ENCODE measurements at regions not wholly inside any gene's neighbourhood (a gene's known extent, or its start where the extent isn't known, plus 50 kb on each side); places are given as distances from the start of the nearest gene placed in this dataset.

DNA sequence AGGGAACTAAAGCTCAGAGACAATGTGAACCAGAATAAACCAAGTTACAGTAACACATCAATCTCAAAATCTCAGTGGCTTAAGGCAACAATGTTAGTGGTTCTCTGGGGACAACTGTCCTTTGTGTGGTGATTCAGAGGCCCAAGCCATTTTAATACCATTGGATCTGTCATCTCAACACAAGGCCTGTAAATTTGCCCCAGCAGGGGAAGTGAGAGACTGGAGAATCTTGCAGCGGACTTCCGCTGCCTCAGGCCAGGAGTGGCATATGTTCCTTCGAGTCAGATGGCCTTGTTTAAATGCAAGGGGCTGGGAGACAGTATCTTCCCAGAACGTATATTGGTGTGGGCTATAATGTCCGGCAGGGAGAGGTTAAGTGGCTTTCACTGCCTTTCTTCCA, 126.0 kb downstream of the CD83 start:
- TF ChIP-seq JUND (IDR thresholded peaks at IDR 0.05; ENCODE audit: low read depth), result no peak
- DNase-seq (ENCODE audit: low read depth in 1 of 2, low spot score in 1 of 2), result no peak

DNA sequence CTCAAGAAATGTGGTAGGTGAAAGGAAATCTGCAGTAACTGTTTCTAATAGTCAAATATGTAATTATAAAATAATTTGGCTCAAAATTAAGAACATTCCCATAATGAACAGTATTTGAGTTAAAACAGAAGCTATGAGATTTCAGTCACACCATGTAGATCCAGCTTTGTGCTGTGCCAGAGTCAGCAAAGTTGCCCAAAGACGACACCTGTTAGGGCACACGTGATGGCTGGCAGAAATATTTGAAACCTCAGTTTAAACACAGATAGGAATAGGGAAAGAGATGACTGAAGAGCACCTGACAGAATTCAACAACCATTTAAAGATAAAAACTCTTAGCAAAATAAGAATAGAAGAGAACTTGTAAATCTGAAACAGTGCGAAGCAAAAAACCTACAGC, 129.3 kb downstream of the CD83 start:
- no peak for TF ChIP-seq JUND (IDR thresholded peaks at IDR 0.05; ENCODE audit: low read depth)
- in situ Hi-C loops (cut with HindIII; ENCODE audit: low pct_unique_long_range_greater_than_20kb, low sequenced_read_pairs), result no loop called here
- DNase-seq (ENCODE audit: low read depth in 1 of 2, low spot score in 1 of 2), result no peak

More for the DNA sequence above, 126.0 kb downstream of the CD83 start:
- in situ Hi-C loops (cut with HindIII; ENCODE audit: low pct_unique_long_range_greater_than_20kb, low sequenced_read_pairs), result no loop called here

DNA sequence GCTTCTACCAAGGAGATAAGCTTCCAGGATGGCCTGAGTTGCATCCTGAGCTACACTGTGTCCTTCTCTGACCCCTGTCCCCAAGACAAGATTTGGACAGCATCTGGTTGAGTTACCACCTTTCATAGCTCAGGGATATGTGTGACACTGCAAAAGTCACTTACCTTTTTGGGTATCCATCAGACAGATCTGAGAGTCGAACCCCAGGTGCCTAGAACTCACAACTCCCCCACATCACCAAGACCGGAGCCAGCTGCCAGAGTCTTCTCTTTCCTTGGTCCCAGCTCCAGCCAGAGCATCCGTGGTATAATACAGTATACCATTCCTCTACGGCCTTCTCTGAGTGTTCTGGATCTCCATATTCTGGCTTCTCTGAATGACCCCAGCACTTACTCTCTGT, 133.0 kb downstream of the CD83 start:
- no peak for DNase-seq (ENCODE audit: low read depth in 1 of 2, low spot score in 1 of 2)
- no peak for TF ChIP-seq JUND (IDR thresholded peaks at IDR 0.05; ENCODE audit: low read depth)
- in situ Hi-C loops (cut with HindIII; ENCODE audit: low pct_unique_long_range_greater_than_20kb, low sequenced_read_pairs), result no loop called here

DNA sequence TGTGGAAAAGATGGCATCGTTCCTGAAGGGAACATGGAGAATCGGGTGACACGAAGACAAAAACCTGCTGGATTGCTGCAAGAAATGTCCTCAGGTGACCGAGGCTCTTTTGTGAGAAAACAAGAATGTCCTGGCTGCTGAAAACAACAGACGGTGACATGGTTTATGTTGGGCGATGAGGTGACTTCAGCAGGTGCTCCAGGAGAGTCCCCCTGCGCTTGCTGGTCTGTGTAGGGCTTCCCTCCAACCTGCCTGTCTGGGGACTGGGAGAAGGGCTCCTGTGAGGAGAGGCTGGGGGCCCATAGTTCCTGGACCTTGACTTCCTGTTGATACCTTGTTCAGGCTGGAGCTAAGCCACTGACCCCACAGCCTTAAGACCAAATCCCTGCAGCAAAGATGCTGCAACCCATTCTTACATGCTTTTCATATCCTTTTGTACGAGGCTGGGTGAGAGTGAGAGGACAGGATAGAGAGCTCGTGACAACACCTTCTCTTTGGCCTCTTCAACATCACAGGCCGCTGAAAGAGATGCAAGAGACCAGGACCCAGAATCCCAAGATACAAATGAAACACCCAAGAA, 134.8 kb downstream of the CD83 start:
- DNase-seq (ENCODE audit: low read depth in 1 of 2, low spot score in 1 of 2), result peak in 1 of 2 experiments; percentile 12
- TF ChIP-seq JUND (IDR thresholded peaks at IDR 0.05; ENCODE audit: low read depth), result no peak
- in situ Hi-C loops (cut with HindIII; ENCODE audit: low pct_unique_long_range_greater_than_20kb, low sequenced_read_pairs), result no loop called here

DNA sequence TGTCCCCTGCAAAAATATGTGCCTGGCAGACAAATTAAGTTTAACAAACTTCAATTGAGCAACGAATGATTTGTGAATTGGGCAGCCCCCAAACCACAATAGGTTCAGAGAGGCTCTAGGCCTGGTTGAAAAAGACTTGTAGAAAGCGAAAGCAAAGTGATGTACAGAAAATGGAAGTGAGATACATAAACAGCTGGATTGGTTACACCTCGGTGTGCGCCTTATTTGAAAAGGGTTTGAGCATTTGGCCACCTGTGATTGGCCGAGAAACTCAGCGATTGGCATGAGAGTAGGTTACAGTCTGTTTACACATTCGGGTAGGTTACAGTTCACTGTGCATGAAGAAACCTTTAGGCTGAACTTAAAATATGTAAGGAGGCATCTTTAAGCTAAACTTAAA, 136.9 kb downstream of the CD83 start:
- in situ Hi-C loops (cut with HindIII; ENCODE audit: low pct_unique_long_range_greater_than_20kb, low sequenced_read_pairs), result no loop called here
- no peak for TF ChIP-seq JUND (IDR thresholded peaks at IDR 0.05; ENCODE audit: low read depth)
- no peak for DNase-seq (ENCODE audit: low read depth in 1 of 2, low spot score in 1 of 2)

DNA sequence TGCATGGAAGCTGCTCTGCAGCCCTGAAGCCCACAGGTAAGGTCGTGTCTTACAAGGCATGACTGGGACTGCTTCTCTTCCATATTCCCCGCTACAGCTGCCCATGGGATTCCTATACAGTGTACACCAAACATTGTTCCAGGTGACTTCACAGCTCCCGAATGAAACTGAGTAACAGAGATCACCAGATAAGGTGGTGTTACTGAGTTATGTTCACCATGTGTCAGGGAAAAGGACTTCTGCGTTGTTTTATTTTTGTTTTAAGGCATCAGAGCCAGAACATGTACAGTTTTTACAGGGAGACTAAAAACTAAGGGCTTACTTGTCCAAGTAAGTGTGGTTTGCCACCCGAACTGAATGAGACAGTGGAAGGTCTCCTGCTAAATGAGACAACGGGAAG, 138.3 kb downstream of the CD83 start:
- no peak for TF ChIP-seq JUND (IDR thresholded peaks at IDR 0.05; ENCODE audit: low read depth)
- in situ Hi-C loops (cut with HindIII; ENCODE audit: low pct_unique_long_range_greater_than_20kb, low sequenced_read_pairs), result no loop called here
- no peak for DNase-seq (ENCODE audit: low read depth in 1 of 2, low spot score in 1 of 2)

DNA sequence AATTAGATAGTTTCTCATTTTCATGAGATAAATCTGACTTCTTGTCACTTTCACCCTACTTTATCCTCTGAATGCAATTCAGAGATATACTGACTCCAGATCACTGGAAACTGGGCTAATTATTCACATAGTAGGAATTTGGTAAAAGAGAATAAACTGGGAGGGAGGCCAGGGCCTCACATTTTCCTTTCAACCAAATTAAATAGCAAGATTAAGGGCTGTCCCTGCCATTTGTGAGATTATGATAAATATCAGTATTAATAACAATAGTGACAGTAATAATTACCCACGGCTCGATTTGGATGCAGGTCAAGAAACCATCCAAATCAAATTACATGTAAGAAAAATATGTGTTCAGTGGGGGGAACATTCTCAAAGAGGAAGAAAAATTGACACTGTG, 140.5 kb downstream of the CD83 start:
- in situ Hi-C loops (cut with HindIII; ENCODE audit: low pct_unique_long_range_greater_than_20kb, low sequenced_read_pairs), result no loop called here
- DNase-seq (ENCODE audit: low read depth in 1 of 2, low spot score in 1 of 2), result no peak
- TF ChIP-seq JUND (IDR thresholded peaks at IDR 0.05; ENCODE audit: low read depth), result no peak

DNA sequence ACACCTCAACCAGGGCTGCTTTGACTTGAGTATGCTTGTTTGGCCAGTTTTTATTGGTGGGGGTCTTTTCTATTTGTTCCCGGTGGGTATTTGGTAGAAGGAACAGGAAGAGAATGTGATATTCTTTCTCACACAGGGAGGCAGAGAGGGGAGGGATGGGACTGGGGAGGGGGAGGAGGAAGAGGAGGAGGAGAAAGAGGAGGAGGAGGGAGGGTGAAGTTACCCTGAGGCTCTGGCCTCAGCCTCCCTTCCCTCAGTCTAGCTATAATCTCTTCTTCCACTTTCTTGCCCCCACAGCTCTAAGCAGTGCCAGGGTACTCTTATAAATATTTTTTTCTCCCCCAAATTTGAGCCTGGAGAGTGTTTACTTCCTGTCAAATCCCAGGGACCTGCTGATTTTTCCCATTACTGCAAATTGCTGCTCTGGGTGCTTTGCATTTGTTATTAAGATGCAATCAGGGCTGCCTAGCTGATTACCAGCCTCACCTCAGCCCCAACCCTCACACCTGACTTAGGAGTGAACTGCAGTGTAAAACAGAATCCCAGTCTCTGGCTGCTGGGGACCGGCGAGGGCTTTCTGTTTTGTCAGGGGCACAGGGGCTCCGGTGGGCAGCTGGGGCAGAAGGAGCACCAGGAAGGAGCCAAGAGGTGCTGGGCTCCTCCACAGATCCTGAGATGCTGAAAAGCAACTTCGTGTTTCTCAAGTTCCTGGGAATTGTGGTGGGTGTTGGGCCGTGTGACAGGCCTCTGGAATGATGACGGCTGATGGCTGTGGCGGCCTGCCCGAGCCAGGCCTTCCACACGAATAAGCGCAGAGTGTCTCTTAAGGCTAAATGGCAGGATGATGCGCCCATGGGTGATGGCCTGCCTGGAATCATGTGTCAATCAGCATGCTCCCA, 141.4 kb downstream of the CD83 start:
- in situ Hi-C loops (cut with HindIII; ENCODE audit: low pct_unique_long_range_greater_than_20kb, low sequenced_read_pairs), result no loop called here
- no peak for TF ChIP-seq JUND (IDR thresholded peaks at IDR 0.05; ENCODE audit: low read depth)
- DNase-seq (ENCODE audit: low read depth in 1 of 2, low spot score in 1 of 2), result no peak

DNA sequence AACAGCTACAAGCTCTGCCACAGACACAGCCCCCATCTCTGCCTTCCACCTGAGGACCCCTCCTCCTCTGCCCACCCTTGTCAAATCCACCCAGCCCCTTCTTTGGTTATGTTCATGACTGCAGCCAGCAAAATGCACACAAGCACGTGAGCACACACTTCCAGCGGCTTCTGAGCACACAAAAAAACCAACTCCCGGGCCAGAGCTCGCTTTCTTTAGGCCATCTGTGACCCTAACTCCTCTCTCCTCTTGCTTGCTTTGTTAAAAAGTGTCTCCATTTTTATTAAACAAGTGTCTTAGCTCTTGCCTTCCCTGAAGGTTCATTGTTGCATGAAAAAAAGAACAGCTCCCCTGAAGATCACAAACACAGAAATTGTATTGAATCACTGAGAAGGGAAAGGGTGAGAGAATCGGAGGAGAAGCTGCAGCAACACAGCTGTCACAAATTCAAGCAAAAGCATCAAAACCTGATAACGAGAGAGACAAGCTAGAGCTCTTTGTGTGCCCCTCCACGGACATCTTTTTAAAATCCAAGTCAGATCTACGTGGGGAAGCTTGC, 142.1 kb downstream of the CD83 start:
- in situ Hi-C loops (cut with HindIII; ENCODE audit: low pct_unique_long_range_greater_than_20kb, low sequenced_read_pairs), result no loop called here
- DNase-seq (ENCODE audit: low read depth in 1 of 2, low spot score in 1 of 2), result no peak
- no peak for TF ChIP-seq JUND (IDR thresholded peaks at IDR 0.05; ENCODE audit: low read depth)

DNA sequence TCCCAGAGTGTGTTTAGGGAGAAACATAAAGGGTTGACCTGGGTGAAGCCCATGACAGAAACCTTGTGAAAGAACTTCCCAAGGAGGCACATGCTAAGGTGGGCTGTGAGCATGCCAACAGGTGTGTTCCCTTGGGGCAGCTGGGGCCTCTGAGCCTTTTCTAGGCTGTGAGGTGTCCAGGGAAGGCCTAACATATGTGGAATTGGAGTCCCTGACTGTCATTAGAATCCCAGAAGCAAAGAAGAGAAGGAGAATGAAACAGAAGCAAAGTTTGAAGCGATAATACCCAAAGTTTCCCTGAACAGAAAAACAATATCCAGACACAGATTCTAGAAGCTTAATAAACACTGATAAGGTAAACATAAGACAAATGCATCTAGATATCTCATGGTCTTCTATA, 143.3 kb downstream of the CD83 start:
- in situ Hi-C loops (cut with HindIII; ENCODE audit: low pct_unique_long_range_greater_than_20kb, low sequenced_read_pairs), result no loop called here
- TF ChIP-seq JUND (IDR thresholded peaks at IDR 0.05; ENCODE audit: low read depth), result no peak
- DNase-seq (ENCODE audit: low read depth in 1 of 2, low spot score in 1 of 2), result no peak

DNA sequence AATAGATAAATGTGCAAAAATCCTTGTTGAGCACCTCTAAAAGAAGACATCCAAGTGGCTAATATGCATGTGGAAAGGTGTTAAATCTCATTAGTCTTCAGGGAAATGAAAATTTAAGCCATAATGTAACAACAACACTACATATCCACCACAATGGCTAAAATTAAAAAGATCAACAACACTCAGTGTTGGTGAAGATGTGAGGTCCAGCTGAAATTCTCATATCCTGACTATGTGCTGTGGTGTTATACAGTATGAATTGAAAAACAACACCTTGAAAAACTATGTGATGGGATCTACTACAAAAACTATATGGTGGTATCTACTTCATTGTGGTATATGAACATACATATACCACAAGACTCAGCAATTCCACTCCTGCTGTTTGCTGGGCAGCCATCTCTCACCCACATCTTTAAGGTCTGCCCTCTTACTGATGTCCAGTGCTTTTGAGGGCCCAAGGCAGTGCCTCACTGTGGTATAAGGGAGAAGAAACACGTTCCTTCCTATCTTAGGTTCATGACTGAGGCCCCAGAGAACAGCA, 146.4 kb downstream of the CD83 start:
- TF ChIP-seq JUND (IDR thresholded peaks at IDR 0.05; ENCODE audit: low read depth), result no peak
- in situ Hi-C loops (cut with HindIII; ENCODE audit: low pct_unique_long_range_greater_than_20kb, low sequenced_read_pairs), result no loop called here
- DNase-seq (ENCODE audit: low read depth in 1 of 2, low spot score in 1 of 2), result no peak

DNA sequence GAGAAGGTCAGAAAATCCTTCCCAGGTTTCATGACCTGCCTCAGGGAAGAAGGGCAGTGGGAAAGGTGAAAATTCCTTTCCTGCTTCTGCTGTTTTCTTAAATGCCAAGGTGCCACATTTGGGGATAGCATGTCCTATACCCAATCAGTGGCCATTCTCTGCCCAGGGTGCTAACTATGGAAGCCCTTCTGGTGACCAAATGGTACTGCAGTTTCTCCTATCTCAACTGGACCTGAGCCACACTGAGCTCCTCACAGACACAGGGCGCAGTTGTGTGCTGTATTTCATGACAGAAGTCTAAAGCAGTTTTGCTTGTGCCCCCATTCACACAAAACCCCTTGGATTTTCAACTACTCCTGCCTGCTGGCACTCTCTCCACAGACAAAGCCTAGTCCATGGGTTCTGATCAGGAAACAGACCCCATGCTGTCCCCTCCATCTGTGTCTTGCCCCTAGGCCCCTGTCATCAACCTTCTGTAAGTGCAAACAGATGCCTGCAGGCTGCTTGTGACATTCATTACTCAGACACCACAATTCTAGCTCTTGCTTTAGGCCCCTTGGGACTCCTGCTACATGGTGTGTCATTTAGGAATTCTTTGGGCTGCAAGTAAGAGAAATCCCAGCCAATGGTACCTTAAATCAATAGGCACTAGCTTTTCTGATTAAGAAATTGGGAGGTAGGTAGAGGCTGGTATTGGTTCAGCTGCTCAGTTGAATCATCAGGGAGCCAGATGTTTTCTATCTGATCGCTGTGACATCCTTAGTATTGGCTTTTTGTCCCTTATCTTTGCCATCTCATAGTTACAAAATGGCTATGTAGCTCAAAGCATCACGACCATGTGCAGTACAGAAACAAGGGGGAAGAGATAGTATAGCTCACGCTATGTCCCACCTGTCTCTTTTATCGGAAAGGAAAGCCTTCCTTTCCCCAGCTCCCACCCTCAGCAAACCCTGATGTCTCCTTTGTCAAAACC, 147.8 kb downstream of the CD83 start:
- peak in 1 of 2 experiments; percentile 12 for DNase-seq (ENCODE audit: low read depth in 1 of 2, low spot score in 1 of 2)
- no peak for TF ChIP-seq JUND (IDR thresholded peaks at IDR 0.05; ENCODE audit: low read depth)
- in situ Hi-C loops (cut with HindIII; ENCODE audit: low pct_unique_long_range_greater_than_20kb, low sequenced_read_pairs), result no loop called here
